Right renal pelvis (tissue), 4 donors: ENCODE measurements at regions not wholly inside any gene's neighbourhood (a gene's known extent, or its start where the extent isn't known, plus 50 kb on each side); places are given as distances from the start of the nearest gene placed in this dataset.
"Not testable (repeated sequence)": the region's sequence is repeated elsewhere in the genome, so short reads cannot be mapped to it uniquely, and the experiment has no call there.

Experiments used
- DNase-seq, 4 donors: peaks; one replicate each; pipeline ENCODE4 v3.0.0-alpha.2; 2013; ENCODE audit warnings: low read depth in 4 of 4, low spot score in 3 of 4, missing footprints in 1 of 4

DNA sequence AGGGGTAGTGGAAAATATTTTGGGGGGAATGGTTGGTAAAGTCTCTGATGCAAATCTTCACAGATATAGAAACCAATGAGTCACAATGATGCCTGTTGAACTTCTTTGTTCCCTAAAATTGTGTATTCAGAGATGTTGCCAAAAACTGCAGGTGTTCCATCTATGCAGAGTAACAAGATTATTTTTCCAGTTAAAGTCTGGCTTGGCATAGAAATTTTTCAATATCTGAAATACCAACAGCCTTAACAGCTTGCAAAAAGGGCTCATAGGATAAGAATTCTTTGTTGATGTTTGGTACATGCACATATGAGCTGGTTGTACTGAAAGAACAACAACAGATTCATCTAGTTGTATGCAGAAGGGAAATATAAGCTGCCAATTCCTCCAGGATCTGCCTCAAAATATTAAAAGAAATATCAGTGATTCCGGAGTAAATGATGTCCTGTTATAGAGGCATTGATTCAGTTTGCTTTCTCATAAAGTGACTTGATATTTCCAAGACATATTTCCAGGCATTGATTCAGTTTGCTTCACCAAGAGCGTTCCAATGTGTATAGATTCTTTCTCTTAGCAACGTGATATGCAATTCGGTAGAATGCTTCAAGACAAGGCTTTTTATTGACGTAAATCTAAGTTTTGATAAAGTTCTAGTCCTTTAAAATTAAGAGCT is 564.4 kb downstream of the TMA16 start:
- no peak for DNase-seq

DNA sequence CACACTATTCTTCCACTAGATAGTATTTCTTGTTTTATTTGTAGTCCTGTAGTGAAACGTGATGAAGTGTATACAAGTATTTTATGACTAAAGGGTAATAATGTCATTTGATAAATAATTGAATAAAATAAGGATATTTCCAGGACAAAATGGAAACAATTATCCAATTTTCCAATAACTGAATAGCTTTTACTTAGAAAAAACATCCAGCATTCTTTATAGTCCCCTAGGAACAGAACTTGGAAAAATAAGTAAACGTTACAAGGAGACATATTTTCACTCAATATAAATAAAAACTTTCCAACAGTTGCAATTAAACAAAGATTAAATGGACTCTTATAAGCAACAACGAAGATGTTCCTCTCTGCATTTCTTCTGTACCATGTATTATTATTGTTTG is 566.0 kb downstream of the TMA16 start:
- no peak for DNase-seq

- DNase-seq = no peak
These were observed 573.9 kb downstream of the TMA16 start for GRCh38 chr4:164068392-164068791.

- DNase-seq = no peak
These were observed 576.1 kb downstream of the TMA16 start for GRCh38 chr4:164070625-164071024.

GRCh38 chr4:164081371-164081770 is 586.9 kb downstream of the TMA16 start:
- no peak for DNase-seq

DNA sequence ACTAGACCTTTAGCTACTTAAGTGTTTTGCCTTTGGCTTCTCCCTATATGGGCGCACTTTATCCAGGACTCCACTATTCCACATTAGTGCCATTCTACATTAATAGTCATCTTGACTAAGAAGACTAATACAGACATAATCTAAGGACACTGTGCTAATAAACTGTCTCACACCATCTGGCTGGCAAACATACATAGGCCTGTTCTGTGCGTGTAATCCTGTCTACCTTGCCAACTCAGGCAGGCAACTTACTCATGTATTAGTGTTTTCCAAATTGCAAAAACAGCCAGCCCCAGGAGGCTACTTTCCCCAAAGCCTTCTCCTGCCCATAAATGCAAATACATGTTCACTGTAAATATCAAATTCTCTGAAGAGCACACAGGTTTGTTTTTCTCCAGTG is 587.3 kb downstream of the TMA16 start:
- no peak for DNase-seq

GRCh38 chr4:164087733-164088132 is 593.2 kb downstream of the TMA16 start:
- no peak for DNase-seq

DNA sequence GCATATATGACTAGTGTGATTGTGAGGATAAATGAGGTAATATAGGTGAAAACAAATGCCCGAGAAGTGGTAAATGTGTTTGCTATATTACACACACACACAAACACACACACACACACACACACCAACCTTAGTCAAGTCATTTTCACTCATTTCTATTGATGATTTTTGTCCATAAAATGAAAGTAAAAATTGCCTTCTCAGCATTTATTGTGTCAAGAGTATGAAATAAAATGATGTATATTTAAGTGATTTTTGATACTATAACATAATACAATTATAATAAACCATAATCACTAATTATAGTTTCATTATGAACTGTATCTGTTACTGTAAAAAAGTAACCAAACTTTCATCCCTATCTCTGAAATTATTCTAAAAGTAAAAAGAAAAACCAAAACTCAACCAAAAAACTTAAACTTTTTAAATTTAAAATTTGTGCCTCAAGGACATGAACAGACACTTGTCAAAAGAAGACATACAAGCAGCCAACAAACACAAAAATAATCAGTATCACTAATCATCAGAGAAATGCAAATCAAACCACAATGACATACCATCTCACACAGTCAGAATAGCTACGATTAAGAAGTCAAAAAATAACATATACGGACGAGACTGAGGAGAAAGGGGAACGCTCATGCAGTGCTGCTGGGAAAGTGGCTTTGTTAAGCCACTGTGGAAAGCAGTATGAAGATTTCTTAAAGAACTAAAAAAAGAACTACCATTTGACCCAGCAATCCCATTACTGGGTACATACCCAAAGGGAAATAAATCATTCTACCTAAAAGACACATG is 601.0 kb downstream of the TMA16 start:
- no peak for DNase-seq

DNA sequence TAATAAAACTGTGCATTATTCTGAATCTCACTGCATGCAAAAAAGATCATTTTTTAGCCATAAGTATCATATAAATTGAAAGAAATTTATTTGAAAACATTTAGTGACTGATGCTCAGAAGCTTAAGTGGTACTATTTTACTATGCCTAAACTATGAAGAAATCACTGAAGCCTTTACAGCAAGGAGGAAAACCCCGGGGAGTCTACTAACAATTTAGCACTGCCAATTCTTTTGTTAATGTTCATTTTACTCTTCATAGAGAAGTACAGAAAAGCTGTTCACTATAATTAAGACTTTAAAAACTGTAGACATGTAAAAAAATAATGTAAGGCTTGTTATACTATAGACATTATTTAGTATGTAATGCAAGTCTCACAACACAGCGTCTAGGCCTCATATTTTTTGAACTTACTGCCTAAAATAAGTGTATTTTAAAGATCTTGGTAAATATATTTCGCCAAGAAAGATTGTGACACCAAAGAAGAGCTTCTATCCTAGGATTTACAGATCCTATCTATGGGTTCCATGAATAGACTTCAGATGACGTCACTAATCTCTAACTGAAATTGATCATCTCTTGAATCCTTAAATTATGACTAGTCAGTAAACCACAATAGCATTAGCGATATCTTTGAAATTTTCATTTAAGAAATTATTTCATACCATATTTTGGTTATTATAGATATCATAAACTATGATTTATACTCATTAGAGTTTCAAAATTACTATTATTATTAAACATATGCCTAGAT is 602.5 kb downstream of the TMA16 start:
- DNase-seq = no peak

GRCh38 chr4:164100741-164101365 is 606.4 kb downstream of the TMA16 start:
- not testable (repeated sequence) for DNase-seq

GRCh38 chr4:164108971-164109370 is 614.5 kb downstream of the TMA16 start:
- no peak for DNase-seq

DNA sequence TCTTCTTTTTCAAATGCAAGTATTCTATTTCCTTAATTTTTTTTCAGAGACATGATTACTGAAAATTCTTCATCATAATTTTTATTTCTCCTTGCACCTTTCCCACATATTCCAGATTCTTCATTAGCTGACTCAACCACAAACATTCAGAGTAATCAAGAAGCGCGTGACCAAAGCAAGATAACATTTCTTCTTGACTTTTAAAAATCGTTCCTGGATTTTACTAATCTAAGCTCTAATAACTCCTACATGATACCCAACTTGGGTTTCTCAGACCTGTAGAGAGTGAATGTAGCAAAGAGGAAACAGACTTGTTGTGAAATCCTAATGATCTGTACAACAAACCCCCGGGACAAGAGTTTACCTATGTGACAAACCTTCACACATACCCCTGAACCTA is 615.0 kb downstream of the TMA16 start:
- no peak for DNase-seq

DNA sequence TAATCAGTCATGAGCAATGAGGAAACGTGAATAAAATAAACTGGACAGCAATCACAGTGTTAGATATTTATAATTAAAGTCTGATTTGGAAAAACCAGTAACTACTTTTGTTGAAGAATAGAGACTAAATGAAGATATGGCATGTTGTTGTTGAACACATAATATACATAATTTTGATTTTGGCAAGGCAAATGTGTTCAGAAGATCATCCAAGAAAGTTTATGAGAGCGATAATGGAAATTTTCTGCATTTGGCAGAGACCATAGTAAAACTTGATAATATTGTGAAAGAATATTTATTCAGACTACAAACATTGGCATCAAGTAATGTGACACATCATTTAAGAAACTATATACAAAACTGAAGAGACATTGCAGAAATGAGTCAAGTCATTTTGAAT is 620.7 kb downstream of the TMA16 start:
- no peak for DNase-seq

- no peak for DNase-seq
These were observed 621.8 kb downstream of the TMA16 start for GRCh38 chr4:164116286-164116685.

DNA sequence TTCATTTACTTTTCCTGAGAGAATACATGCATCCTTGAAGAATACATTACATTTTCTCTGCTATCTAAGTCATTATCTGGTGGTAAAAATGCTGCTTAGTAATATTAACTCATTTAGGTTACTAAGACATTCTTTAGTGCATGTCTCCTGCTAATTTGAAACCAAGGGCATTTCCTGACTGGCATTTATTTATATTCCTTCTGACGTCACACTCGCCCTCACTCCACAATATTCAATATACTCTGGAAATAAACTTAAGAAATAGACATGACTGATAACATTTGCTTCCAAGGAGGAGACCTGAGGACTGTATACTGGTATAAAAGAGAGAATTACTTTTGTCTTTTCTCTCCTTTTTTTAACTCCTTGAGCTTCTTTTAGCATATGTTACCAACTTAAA is 619.5 kb upstream of the SMIM31 start:
- no peak for DNase-seq

GRCh38 chr4:164136180-164136616 is 617.7 kb upstream of the SMIM31 start:
- no peak for DNase-seq

DNA sequence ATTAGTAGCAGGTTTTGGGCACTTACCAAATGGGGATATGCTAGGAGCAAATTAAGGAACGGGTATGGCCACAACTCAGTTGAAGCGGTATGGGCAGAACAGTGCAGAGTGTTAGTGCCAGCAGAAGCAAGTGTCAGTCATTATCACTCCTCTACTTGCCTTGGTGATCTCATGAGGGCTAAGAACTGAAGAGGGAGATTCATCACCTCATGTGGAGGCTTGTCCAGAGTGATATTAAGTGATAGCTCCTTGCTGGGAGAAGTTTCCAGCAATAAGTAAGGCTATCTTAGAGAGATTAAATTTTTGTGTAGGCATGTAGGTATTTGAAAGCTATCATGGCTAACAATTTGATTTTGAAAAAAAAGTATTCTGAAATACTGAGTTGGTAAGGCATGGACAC is 615.4 kb upstream of the SMIM31 start:
- DNase-seq = no peak

- no peak for DNase-seq
These were observed 614.6 kb upstream of the SMIM31 start for GRCh38 chr4:164139291-164139690.

DNA sequence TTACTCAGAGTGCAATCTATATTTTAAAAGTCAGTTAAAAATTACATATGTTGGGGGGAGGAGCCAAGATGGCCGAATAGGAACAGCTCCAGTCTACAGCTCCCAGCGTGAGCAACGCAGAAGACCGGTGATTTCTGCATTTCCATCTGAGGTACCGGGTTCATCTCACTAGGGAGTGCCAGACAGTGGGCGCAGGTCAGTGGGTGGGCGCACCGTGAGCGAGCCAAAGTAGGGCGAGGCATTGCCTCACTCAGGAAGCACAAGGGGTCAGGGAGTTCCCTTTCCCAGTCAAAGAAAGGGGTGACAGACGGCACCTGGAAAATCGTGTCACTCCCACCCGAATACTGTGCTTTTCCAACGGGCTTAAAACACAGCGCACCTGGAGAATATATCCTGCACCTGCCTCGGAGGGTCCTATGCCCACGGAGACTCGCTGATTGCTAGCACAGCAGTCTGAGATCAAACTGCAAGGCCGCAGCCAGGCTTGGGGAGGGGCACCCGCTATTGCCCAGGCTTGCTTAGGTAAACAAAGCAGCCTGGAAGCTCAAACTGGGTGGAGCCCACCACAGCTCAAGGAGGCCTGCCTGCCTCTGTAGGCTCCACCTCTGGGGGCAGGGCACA is 612.1 kb upstream of the SMIM31 start:
- not testable (repeated sequence) for DNase-seq

- no peak for DNase-seq
These were observed 599.5 kb upstream of the SMIM31 start for GRCh38 chr4:164154416-164154815.

DNA sequence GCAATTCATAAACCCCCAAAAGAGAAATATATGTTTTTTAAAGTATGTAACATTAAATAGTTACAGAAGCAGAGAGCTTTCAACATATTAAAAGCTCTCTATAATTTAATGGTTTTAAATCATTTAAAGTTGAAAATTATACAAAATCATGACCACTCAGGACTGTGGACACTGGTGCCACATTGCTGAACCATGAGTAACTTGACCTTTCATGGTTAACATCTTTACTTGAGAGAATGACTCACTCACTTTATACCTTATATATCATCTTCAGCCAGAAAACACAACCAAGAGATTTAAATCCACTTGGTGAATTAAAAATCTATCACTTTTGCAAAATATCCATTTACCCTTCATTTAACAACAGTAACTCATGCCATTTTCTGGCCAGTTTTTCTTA is 584.3 kb upstream of the SMIM31 start:
- DNase-seq = no peak
